ENCODE measurements at regions not wholly inside any gene's neighbourhood (a gene's known extent, or its start where the extent isn't known, plus 50 kb on each side); places are given as distances from the start of the nearest gene placed in this dataset.

Small RNA genes lying in the stretch of these regions (small RNA-seq; reads per million reads assigned to genes)
- gene AC025279.1 (0 reads per million in 4 donors), gene SNX29P2 (0 to 0.09 (median 0) reads per million in 4 donors)

All from esophagus squamous epithelium (tissue), 4 donors.